Smooth muscle cell of the brain vasculature (primary cell): ENCODE measurements at regions not wholly inside any gene's neighbourhood (a gene's known extent, or its start where the extent isn't known, plus 50 kb on each side); places are given as distances from the start of the nearest gene placed in this dataset.
"Not testable (repeated sequence)": the region's sequence is repeated elsewhere in the genome, so short reads cannot be mapped to it uniquely, and the experiment has no call there.

ENCODE experiments used
- DNase-seq: peaks from one replicate; pipeline ENCODE4 v3.0.0-alpha.2; 2012; ENCODE audit warnings: low read depth, low spot score

- DNase-seq: not testable (repeated sequence)
These were observed 117.3 kb upstream of the ZNF469 start for GRCh38 chr16:88265286-88265938.

- not testable (repeated sequence) for DNase-seq
These were observed 116.7 kb upstream of the ZNF469 start for GRCh38 chr16:88266036-88266435.

- DNase-seq: not testable (repeated sequence)
These were observed 115.7 kb upstream of the ZNF469 start for GRCh38 chr16:88266935-88267551.

GRCh38 chr16:88268186-88268970 is 114.4 kb upstream of the ZNF469 start:
- DNase-seq: not testable (repeated sequence)

- DNase-seq: not testable (repeated sequence)
These were observed 112.5 kb upstream of the ZNF469 start for GRCh38 chr16:88270171-88270790.

- not testable (repeated sequence) for DNase-seq
These were observed 111.5 kb upstream of the ZNF469 start for GRCh38 chr16:88271296-88271695.

GRCh38 chr16:88271776-88272175 is 111.0 kb upstream of the ZNF469 start:
- not testable (repeated sequence) for DNase-seq

- not testable (repeated sequence) for DNase-seq
These were observed 110.3 kb upstream of the ZNF469 start for GRCh38 chr16:88272437-88272836.

GRCh38 chr16:88274126-88274750 is 108.5 kb upstream of the ZNF469 start:
- not testable (repeated sequence) for DNase-seq

GRCh38 chr16:88274847-88275246 is 107.9 kb upstream of the ZNF469 start:
- no peak for DNase-seq

- not testable (repeated sequence) for DNase-seq
These were observed 107.2 kb upstream of the ZNF469 start for GRCh38 chr16:88275336-88276122.

GRCh38 chr16:88276123-88276588 is 106.6 kb upstream of the ZNF469 start:
- not testable (repeated sequence) for DNase-seq

- no peak for DNase-seq
These were observed 106.2 kb upstream of the ZNF469 start for GRCh38 chr16:88276591-88276990.

GRCh38 chr16:88279998-88280397 is 102.8 kb upstream of the ZNF469 start:
- no peak for DNase-seq

- no peak for DNase-seq
These were observed 100.7 kb upstream of the ZNF469 start for GRCh38 chr16:88281858-88282563.

GRCh38 chr16:88282564-88283395 is 100.0 kb upstream of the ZNF469 start:
- no peak for DNase-seq

- DNase-seq: no peak
These were observed 99.2 kb upstream of the ZNF469 start for GRCh38 chr16:88283596-88283995.

- no peak for DNase-seq
These were observed 98.7 kb upstream of the ZNF469 start for GRCh38 chr16:88284101-88284500.
